Coronary artery (tissue), 2 donors: ENCODE measurements at regions not wholly inside any gene's neighbourhood (a gene's known extent, or its start where the extent isn't known, plus 50 kb on each side); places are given as distances from the start of the nearest gene placed in this dataset.

Experiments
- DNase-seq: peaks from one replicate; pipeline ENCODE4 v3.0.0-alpha.2; 2017; ENCODE audit warnings: low spot score
- H3K27ac ChIP-seq, 2 donors: fragments of 200-600 bp; sonication (generic); one replicate each; pipeline ENCODE4 v1.5.1; 2016 to 2019
- H3K4me3 ChIP-seq: fragments of 200-600 bp; sonication (generic); 2 replicates; pipeline ENCODE4 v1.5.1; 2016; ENCODE audit warnings: mild to moderate bottlenecking, moderate library complexity
- TF ChIP-seq, protein P1 (sequence below): fragments of 200-600 bp; sonication (generic); IDR thresholded peaks from one replicate; pipeline ENCODE4 v1.5.1; 2019; ENCODE audit warnings: antibody characterized with exemption

DNA sequence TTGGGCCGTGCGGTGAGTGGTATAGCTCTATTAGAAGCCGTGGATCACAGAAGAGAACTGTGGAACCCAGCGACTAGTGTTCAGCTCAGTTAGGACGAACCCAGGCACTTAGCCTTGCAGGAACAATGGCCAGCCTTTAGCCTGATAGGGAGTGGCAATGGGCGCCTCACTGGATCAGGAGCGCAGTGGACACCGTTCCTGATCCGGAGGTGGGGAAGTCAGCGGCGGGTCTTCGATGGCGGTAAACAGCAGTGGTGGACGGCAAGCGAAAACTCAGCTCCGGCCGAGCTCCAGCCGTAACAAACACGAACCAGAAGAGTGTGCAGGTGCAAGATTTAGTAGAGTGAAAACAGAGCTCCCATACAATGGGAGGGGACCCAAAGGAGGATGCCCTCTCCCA lies 340.0 kb downstream of the TLE4 start:
- TF ChIP-seq, protein P1, sequence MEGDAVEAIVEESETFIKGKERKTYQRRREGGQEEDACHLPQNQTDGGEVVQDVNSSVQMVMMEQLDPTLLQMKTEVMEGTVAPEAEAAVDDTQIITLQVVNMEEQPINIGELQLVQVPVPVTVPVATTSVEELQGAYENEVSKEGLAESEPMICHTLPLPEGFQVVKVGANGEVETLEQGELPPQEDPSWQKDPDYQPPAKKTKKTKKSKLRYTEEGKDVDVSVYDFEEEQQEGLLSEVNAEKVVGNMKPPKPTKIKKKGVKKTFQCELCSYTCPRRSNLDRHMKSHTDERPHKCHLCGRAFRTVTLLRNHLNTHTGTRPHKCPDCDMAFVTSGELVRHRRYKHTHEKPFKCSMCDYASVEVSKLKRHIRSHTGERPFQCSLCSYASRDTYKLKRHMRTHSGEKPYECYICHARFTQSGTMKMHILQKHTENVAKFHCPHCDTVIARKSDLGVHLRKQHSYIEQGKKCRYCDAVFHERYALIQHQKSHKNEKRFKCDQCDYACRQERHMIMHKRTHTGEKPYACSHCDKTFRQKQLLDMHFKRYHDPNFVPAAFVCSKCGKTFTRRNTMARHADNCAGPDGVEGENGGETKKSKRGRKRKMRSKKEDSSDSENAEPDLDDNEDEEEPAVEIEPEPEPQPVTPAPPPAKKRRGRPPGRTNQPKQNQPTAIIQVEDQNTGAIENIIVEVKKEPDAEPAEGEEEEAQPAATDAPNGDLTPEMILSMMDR = no peak

DNA sequence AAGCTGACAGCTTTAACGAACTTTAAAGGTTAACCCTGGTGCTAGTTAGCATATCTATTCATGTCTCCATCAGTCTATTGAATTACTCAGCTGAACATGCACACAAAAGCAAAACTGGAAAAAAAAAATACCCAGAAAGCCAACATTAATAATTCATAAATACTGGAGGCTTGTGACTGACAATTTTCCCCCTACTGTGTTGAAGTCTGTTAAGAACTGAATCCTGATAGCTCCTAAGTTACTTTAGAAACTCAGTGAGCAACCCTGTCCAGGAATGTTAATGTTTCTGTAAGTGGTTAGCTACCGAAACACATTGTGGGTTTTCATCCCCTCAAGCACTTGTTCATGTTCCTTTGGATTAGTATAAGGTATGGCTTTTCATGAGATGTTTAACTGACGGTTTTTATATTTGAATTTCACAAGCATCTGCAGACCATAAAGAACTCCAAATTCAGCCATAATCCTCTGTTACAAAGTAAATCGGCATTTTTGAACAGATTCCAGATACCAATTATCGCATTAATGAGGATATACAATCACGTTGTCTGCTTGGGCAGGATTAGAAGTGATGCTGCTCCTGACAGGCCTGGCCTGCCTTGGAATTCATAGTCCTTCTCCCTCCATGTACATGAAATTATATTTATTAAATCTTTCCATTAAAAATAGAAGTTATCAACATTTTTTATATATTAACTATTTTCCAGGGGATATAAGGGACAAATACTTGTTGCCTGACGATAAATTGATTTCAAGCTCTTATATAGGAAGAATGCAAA lies 331.2 kb downstream of the TLE4 start:
- TF ChIP-seq, protein P1 = no peak

More for the DNA sequence above, 340.0 kb downstream of the TLE4 start:
- H3K4me3 ChIP-seq = no peak overlapping the region
- DNase-seq = no peak
- no peak overlapping the region for H3K27ac ChIP-seq

DNA sequence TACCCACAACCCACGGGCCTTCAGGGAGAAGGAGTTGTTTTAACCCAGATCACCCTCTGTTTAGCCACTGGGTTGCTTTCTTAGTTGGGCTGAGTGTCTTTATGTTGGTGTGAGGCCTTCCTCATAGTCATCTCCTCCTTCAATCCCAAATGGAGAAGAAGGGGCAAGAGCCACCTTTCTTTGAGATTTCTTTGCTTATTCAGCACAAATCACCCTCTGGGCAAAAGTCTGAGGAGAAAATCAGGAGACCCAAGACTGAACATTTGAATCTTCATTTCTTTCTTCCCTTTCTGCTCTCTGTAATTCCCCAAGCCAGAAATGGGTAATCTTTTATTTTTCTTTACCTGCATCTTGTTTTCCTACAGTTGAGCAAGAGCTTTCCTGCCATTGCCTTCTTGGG lies 329.0 kb downstream of the TLE4 start:
- TF ChIP-seq, protein P1 = no peak

More for the DNA sequence above, 331.2 kb downstream of the TLE4 start:
- no peak for DNase-seq
- Histone ChIP-seq H3K27ac (no peak overlapping the region), H3K4me3 (no peak overlapping the region)

DNA sequence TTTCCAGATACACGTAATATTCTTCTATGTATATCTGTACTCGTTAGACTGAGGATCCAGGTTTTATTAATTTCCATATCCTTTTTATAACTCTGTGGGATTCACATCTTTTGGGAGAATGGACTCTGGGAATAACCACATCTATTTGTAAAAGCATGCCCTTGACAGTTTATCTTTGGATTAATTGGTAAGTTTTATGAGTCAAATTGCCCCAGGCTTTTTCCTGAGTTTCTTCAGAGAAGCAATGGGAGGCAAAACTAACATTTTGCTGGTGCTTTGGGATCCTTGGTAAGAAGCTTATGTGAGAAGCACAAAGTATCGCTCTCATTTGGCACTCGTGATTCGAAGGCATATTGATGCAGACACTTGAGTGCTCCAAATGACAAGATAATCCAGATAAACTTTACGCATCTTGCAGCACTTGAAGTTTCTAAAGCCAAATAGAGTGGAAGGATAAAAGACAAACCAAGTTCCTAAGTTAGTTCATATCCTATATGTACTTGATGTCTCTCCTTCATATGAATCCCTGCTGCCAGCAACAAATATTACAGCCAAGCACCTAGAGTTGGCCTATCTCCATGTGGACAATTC lies 324.7 kb downstream of the TLE4 start:
- TF ChIP-seq, protein P1 = no peak
- no peak for DNase-seq
- no peak overlapping the region for H3K4me3 ChIP-seq
- H3K27ac ChIP-seq = no peak overlapping the region

More for the DNA sequence above, 329.0 kb downstream of the TLE4 start:
- no peak for DNase-seq
- H3K4me3 ChIP-seq = no peak overlapping the region
- H3K27ac ChIP-seq = no peak overlapping the region

DNA sequence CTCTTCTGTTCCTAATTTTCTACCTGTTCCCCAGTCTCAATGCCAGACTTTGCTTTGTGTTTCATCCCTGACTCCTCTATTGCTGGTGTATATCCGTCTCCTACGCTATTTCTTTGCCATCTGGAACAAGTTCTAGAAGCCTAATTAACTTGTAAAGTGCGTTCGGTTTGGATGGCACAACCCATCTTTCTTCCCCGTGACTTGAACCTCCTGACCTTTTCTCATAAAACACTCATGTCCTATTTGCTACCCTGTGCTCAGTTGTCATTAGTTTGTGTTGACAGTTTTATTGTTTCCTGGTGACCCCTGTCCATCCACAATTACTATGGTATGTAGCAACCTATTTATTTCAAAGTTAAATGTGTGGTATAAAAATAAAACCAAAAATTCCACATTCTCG lies 323.5 kb downstream of the TLE4 start:
- H3K27ac ChIP-seq = no peak overlapping the region
- TF ChIP-seq, protein P1 = no peak
- DNase-seq = no peak
- no peak overlapping the region for H3K4me3 ChIP-seq

DNA sequence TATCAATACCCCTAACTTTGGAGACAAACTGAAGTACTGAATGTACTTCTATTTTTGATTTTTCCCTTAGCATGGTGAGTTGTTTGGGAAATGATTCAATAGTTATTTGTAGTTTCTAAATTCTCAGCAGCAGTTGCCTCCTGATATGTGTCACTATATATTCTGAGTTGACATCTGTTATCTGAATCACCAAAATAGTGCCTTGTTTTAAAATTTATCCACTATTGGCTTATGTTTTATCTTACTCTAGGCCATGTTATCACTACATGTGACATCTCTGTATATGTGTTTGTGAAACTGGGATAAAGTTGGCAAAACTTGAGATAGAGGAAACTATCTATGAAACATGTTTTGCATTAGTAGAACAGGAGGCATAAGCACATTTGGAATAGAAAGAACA lies 317.6 kb downstream of the TLE4 start:
- TF ChIP-seq, protein P1 = no peak
- no peak for DNase-seq
- Histone ChIP-seq H3K27ac (no peak overlapping the region), H3K4me3 (no peak overlapping the region)
